ENCODE measurements at regions not wholly inside any gene's neighbourhood (a gene's known extent, or its start where the extent isn't known, plus 50 kb on each side); places are given as distances from the start of the nearest gene placed in this dataset.
"Not testable (repeated sequence)": the region's sequence is repeated elsewhere in the genome, so short reads cannot be mapped to it uniquely, and the experiment has no call there.

GRCh38 chr19:30066781-30067759 lies 125.0 kb downstream of the URI1 start:
- DNase-seq (ENCODE audit: low spot score) = peak; percentile 28

GRCh38 chr19:30067956-30068506 lies 126.0 kb downstream of the URI1 start:
- not testable (repeated sequence) for DNase-seq (ENCODE audit: low spot score)

GRCh38 chr19:30068528-30069395 lies 126.7 kb downstream of the URI1 start:
- peak; percentile 35 for DNase-seq (ENCODE audit: low spot score)

GRCh38 chr19:30069535-30070197 lies 127.6 kb downstream of the URI1 start:
- DNase-seq (ENCODE audit: low spot score) = no peak

GRCh38 chr19:30070198-30070967 lies 128.3 kb downstream of the URI1 start:
- peak; percentile 81 for DNase-seq (ENCODE audit: low spot score)

- peak; percentile 39 for DNase-seq (ENCODE audit: low spot score)
Observed at GRCh38 chr19:30070968-30071632, 129.1 kb downstream of the URI1 start.

GRCh38 chr19:30071871-30072270 lies 129.8 kb downstream of the URI1 start:
- DNase-seq (ENCODE audit: low spot score) = peak; percentile 35

- DNase-seq (ENCODE audit: low spot score) = no peak
Observed at GRCh38 chr19:30073152-30074000, 131.3 kb downstream of the URI1 start.

- DNase-seq (ENCODE audit: low spot score) = no peak
Observed at GRCh38 chr19:30074096-30074495, 132.1 kb downstream of the URI1 start.

GRCh38 chr19:30074741-30075715 lies 133.0 kb downstream of the URI1 start:
- DNase-seq (ENCODE audit: low spot score) = no peak

- no peak for DNase-seq (ENCODE audit: low spot score)
Observed at GRCh38 chr19:30076101-30076551, 134.1 kb downstream of the URI1 start.

- DNase-seq (ENCODE audit: low spot score) = no peak
Observed at GRCh38 chr19:30076751-30077670, 135.0 kb downstream of the URI1 start.

GRCh38 chr19:30077851-30078355 lies 135.9 kb downstream of the URI1 start:
- DNase-seq (ENCODE audit: low spot score) = no peak

GRCh38 chr19:30078381-30078910 lies 136.4 kb downstream of the URI1 start:
- DNase-seq (ENCODE audit: low spot score) = no peak

GRCh38 chr19:30079200-30079599 lies 137.2 kb downstream of the URI1 start:
- DNase-seq (ENCODE audit: low spot score) = no peak

GRCh38 chr19:30082168-30082567 lies 140.1 kb downstream of the URI1 start:
- DNase-seq (ENCODE audit: low spot score) = no peak

GRCh38 chr19:30082611-30083010 lies 140.6 kb downstream of the URI1 start:
- no peak for DNase-seq (ENCODE audit: low spot score)
